Hepatocyte (in vitro differentiated cells): ENCODE measurements at regions not wholly inside any gene's neighbourhood (a gene's known extent, or its start where the extent isn't known, plus 50 kb on each side); places are given as distances from the start of the nearest gene placed in this dataset.

Source experiments
- DNase-seq: peaks from one replicate; pipeline ENCODE4 v3.0.0-alpha.2; 2016; ENCODE audit warnings: low spot score
- H2AFZ ChIP-seq: fragments of 200-600 bp; sonication (generic); 2 replicates; pipeline ENCODE4 v1.6.0; 2016; ENCODE audit warnings: antibody characterized with exemption, mild to moderate bottlenecking
- H3K27ac ChIP-seq: fragments of 200-600 bp; sonication (generic); 2 replicates; pipeline ENCODE4 v1.5.1; 2016; ENCODE audit warnings: mild to moderate bottlenecking
- H3K27me3 ChIP-seq: fragments of 200-600 bp; sonication (generic); 2 replicates; pipeline ENCODE4 v1.6.1; 2016
- H3K36me3 ChIP-seq: fragments of 200-600 bp; sonication (generic); replicated peaks from 2 replicates; pipeline ENCODE4 v1.5.1; 2016; ENCODE audit warnings: low read depth; ENCODE audit not compliant: insufficient read depth
- H3K4me1 ChIP-seq: fragments of 200-600 bp; sonication (generic); 2 replicates; pipeline ENCODE4 v1.5.1; 2016; ENCODE audit warnings: mild to moderate bottlenecking, moderate library complexity; ENCODE audit not compliant: insufficient read depth
- H3K4me2 ChIP-seq: fragments of 200-600 bp; sonication (generic); 2 replicates; pipeline ENCODE4 v1.6.0; 2016
- H3K4me3 ChIP-seq: fragments of 200-600 bp; sonication (generic); 2 replicates; pipeline ENCODE4 v1.5.1; 2016; ENCODE audit warnings: mild to moderate bottlenecking
- H3K79me2 ChIP-seq: fragments of 200-600 bp; sonication (generic); 2 replicates; pipeline ENCODE4 v1.6.0; 2017; ENCODE audit warnings: mild to moderate bottlenecking
- H3K9me2 ChIP-seq: fragments of 200-600 bp; sonication (generic); replicated peaks from 2 replicates; pipeline ENCODE4 v1.6.0; 2017; ENCODE audit warnings: mild to moderate bottlenecking; ENCODE audit not compliant: insufficient read depth
- H3K9me3 ChIP-seq: fragments of 200-600 bp; sonication (generic); 2 replicates; pipeline ENCODE4 v1.5.1; 2016; ENCODE audit warnings: low read depth, mild to moderate bottlenecking
- H4K20me1 ChIP-seq: fragments of 200-600 bp; sonication (generic); 2 replicates; pipeline ENCODE4 v1.6.0; 2016; ENCODE audit warnings: mild to moderate bottlenecking; ENCODE audit not compliant: insufficient read depth, poor library complexity, severe bottlenecking
- EZH2 ChIP-seq: fragments of 200-600 bp; sonication (generic); IDR thresholded peaks from 2 replicates; pipeline ENCODE4 v1.6.1; 2016; ENCODE audit warnings: antibody characterized with exemption, mild to moderate bottlenecking, borderline replicate concordance
- EZH2phosphoT487 ChIP-seq: fragments of 200-600 bp; sonication (generic); IDR thresholded peaks from one replicate; pipeline ENCODE4 v1.6.1; 2018; ENCODE audit warnings: antibody characterized with exemption, mild to moderate bottlenecking, low read depth, moderate library complexity; ENCODE audit not compliant: unreplicated experiment, severe bottlenecking
- WGBS: methylation state at CpG from one replicate; pipeline ENCODE4 v1.1.6; 2016; ENCODE audit warnings: low lambda C conversion rate; ENCODE audit errors: missing lambda C conversion rate; 5-methylcytosine and 5-hydroxymethylcytosine counted together
- TF ChIP-seq, protein P1 (sequence below): fragments of 200-600 bp; sonication (generic); IDR thresholded peaks from 2 replicates; pipeline ENCODE4 v1.5.1; 2016; ENCODE audit warnings: antibody characterized with exemption, mild to moderate bottlenecking; ENCODE audit not compliant: poor library complexity

DNA sequence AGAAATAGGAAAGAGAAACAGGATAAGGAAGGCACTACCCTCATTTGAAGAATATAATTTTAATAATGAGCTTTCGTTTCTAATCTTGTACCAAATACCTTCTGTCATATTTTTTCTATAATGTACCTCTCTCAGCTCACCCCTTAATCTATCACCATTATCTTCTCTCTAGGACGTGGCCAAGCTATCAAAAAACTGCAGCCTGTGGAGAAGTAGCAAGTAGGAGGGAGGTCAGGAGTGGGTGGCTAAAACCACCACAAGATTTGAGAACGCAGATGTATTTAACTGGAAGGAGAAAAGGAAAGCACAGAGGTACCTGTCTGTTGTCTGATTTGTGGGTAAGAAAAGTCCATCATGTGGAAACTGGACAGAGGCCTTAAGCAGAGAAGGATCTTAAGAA is 576.7 kb upstream of the DIPK2B start:
- Histone ChIP-seq H3K4me1 (peaks cover 2% of the 10 kb centered on the region), H3K79me2 (peaks cover 45% of the 10 kb centered on the region), H3K4me2 (no peak overlapping the region), H2AFZ (no peak overlapping the region), H3K36me3 (no peaks in the 10 kb centered on the region), H3K9me3 (no peaks in the 10 kb centered on the region), H4K20me1 (peaks cover 3% of the 10 kb centered on the region), H3K4me3 (no peak overlapping the region), H3K27ac (no peak overlapping the region), H3K27me3 (no peaks in the 10 kb centered on the region), H3K9me2 (no peaks in the 10 kb centered on the region)
- TF ChIP-seq EZH2phosphoT487 (no peak), EZH2 (no peak)
- TF ChIP-seq, protein P1, sequence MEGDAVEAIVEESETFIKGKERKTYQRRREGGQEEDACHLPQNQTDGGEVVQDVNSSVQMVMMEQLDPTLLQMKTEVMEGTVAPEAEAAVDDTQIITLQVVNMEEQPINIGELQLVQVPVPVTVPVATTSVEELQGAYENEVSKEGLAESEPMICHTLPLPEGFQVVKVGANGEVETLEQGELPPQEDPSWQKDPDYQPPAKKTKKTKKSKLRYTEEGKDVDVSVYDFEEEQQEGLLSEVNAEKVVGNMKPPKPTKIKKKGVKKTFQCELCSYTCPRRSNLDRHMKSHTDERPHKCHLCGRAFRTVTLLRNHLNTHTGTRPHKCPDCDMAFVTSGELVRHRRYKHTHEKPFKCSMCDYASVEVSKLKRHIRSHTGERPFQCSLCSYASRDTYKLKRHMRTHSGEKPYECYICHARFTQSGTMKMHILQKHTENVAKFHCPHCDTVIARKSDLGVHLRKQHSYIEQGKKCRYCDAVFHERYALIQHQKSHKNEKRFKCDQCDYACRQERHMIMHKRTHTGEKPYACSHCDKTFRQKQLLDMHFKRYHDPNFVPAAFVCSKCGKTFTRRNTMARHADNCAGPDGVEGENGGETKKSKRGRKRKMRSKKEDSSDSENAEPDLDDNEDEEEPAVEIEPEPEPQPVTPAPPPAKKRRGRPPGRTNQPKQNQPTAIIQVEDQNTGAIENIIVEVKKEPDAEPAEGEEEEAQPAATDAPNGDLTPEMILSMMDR, result no peak
- no peak for DNase-seq
- WGBS, result 65% methylated on average over 3 of the region's 3 CpGs

DNA sequence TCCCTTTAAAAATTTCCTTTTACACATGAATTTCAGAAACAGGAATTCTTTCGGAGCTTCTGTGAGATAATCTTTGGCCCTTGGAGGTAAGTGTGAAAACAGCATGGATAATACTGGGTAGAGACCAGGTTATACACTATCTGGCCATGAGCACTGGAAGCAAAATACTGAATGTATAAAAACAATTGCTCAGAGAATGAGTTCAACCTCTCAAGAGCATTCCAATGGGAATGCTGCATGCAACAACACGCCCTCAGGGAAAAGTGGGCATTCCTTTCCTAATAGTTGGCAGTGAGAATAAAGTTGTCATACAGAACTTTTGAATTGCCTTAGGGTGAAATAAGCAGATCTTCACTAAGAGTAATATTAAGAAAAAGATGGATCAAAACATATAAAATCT is 574.8 kb upstream of the DIPK2B start:
- DNase-seq, result no peak
- WGBS, result 64% methylated on average over 2 of the region's 2 CpGs
- H3K4me2 ChIP-seq, result no peak overlapping the region

DNA sequence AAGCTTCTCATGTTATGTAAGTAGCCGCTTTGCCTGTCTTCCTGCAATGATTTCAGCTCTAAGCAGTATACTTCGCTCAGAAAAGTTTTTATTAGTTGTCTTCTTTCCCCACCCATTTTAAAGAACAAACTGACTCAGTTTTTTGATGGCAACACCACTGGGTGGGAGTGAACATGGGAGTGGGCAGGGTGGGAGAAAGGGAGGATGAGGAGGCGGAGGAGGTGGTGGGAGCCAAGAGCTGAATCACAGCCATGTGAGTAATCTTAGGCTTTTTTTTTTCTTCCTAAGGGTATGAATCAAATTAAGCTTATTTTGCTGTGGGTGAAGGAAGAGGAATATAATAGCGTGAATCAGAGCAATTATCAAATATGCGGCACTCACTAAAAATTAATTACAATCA is 574.3 kb upstream of the DIPK2B start:
- Histone ChIP-seq H3K27ac (no peak overlapping the region), H2AFZ (no peak overlapping the region), H3K27me3 (no peaks in the 10 kb centered on the region), H3K9me3 (no peaks in the 10 kb centered on the region), H3K4me1 (peaks cover 9% of the 10 kb centered on the region), H3K79me2 (peaks cover 39% of the 10 kb centered on the region), H3K9me2 (no peaks in the 10 kb centered on the region), H4K20me1 (peaks cover 3% of the 10 kb centered on the region), H3K36me3 (no peaks in the 10 kb centered on the region), H3K4me2 (no peak overlapping the region), H3K4me3 (no peak overlapping the region)
- TF ChIP-seq EZH2 (no peak), EZH2phosphoT487 (no peak)
- TF ChIP-seq, protein P1, result no peak
- WGBS, result 66% methylated on average over 5 of the region's 5 CpGs
- no peak for DNase-seq

More for the DNA sequence above, 574.8 kb upstream of the DIPK2B start:
- no peak for TF ChIP-seq EZH2phosphoT487
- no peak for TF ChIP-seq EZH2
- TF ChIP-seq, protein P1, result no peak
- Histone ChIP-seq H4K20me1 (peaks cover 3% of the 10 kb centered on the region), H3K9me3 (no peaks in the 10 kb centered on the region), H3K27ac (no peak overlapping the region), H2AFZ (no peak overlapping the region), H3K4me1 (peaks cover 9% of the 10 kb centered on the region), H3K9me2 (no peaks in the 10 kb centered on the region), H3K4me3 (no peak overlapping the region), H3K79me2 (peaks cover 39% of the 10 kb centered on the region), H3K36me3 (no peaks in the 10 kb centered on the region), H3K27me3 (no peaks in the 10 kb centered on the region)

DNA sequence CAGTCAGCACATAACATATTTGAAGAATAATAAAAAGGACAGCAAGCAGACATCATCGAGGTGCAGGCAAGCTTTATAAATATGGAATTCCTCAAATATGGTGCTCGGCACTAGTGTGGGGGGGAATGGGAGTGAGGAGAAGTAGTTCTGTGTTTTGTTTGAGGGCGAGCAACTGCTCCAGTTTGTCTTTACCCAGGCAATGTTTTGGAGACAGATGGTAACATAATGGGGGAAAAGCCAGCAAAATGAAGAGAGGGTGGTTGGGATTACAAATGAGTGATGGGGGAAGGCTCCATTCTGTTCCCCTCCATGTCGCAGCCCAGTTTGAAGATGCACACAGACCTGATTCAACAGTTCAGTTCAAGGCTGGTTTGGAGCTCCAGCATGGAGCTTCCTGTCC is 572.9 kb upstream of the DIPK2B start:
- Histone ChIP-seq H3K4me3 (no peak overlapping the region), H3K27me3 (no peaks in the 10 kb centered on the region), H3K4me2 (no peak overlapping the region), H3K9me3 (no peaks in the 10 kb centered on the region), H4K20me1 (peaks cover 3% of the 10 kb centered on the region), H3K79me2 (peaks cover 37% of the 10 kb centered on the region), H2AFZ (no peak overlapping the region), H3K4me1 (peaks cover 9% of the 10 kb centered on the region), H3K9me2 (no peaks in the 10 kb centered on the region), H3K27ac (no peak overlapping the region), H3K36me3 (no peaks in the 10 kb centered on the region)
- TF ChIP-seq, protein P1, result no peak
- TF ChIP-seq EZH2 (no peak), EZH2phosphoT487 (no peak)
- WGBS, result 76% methylated on average over 4 of the region's 4 CpGs
- no peak for DNase-seq
